IMR-90 (cell line): ENCODE measurements at regions not wholly inside any gene's neighbourhood (a gene's known extent, or its start where the extent isn't known, plus 50 kb on each side); places are given as distances from the start of the nearest gene placed in this dataset.

Experiments
- ATAC-seq: fragments of 200-7000 bp; cut with Tn5 transposase; 2 replicates; pipeline ENCODE4 v1.9.1; 2020; ENCODE audit warnings: low read depth, mild to moderate bottlenecking, moderate library complexity
- BruUV-seq: library from RNA; stranded (reverse); fragments of 400-500 nt; replicated peaks from 2 replicates; lab custom pipeline; 2021; lab: Mats Ljungman, UMichigan
- CTCF ChIA-PET: fragments of 300-600 bp; formaldehyde crosslinking; extraction: SDS; loops from one replicate; lab custom pipeline; 2021; ENCODE audit warnings: antibody characterized with exemption; lab: Yijun Ruan, JAX
- POLR2A ChIA-PET: fragments of 300-600 bp; sonication (Branson Sonifier 250); formaldehyde crosslinking; loops from one replicate; lab custom pipeline; 2022; ENCODE audit warnings: antibody characterized with exemption; ENCODE audit not compliant: unreplicated experiment; lab: Charles Lee
- DNase-seq: peaks from one replicate; pipeline ENCODE4 v3.0.0; 2013
- H2AFZ ChIP-seq: replicated peaks from 2 replicates; pipeline ENCODE3; 2013; ENCODE audit warnings: low read length, mild to moderate bottlenecking; ENCODE audit not compliant: poor library complexity
- H2AK5ac ChIP-seq: 2 replicates; pipeline ENCODE4 v1.6.1; 2013; ENCODE audit warnings: low read depth, low read length, inconsistent platforms
- H2AK9ac ChIP-seq: replicated peaks from 2 replicates; pipeline ENCODE3; 2013; ENCODE audit warnings: mild to moderate bottlenecking, low read depth, low read length, moderate library complexity; ENCODE audit not compliant: poor library complexity
- H2BK120ac ChIP-seq: 2 replicates; pipeline ENCODE4 v1.6.1; 2013; ENCODE audit warnings: low read depth, low read length, inconsistent platforms
- H2BK15ac ChIP-seq: 3 replicates; pipeline ENCODE4 v1.6.1; 2013; ENCODE audit warnings: low read depth, low read length, inconsistent platforms
- H2BK20ac ChIP-seq: 2 replicates; pipeline ENCODE4 v1.6.1; 2013; ENCODE audit warnings: low read depth, mild to moderate bottlenecking, inconsistent platforms, low read length, moderate library complexity
- H2BK5ac ChIP-seq: 2 replicates; pipeline ENCODE4 v1.6.1; 2013; ENCODE audit warnings: mild to moderate bottlenecking, low read depth, low read length, inconsistent platforms; ENCODE audit not compliant: poor library complexity, severe bottlenecking
- H3K14ac ChIP-seq: replicated peaks from 2 replicates; pipeline ENCODE4 v1.6.1; 2013; ENCODE audit warnings: low read depth, low read length, inconsistent platforms
- H3K18ac ChIP-seq: 2 replicates; pipeline ENCODE4 v1.6.1; 2013; ENCODE audit warnings: low read depth, low read length, control low read depth
- H3K23ac ChIP-seq: 2 replicates; pipeline ENCODE4 v1.6.1; 2013; ENCODE audit warnings: low read depth, low read length, inconsistent platforms
- H3K27ac ChIP-seq: 2 replicates; pipeline ENCODE4 v1.5.1; 2013; ENCODE audit warnings: mild to moderate bottlenecking, control low read depth, low read length; ENCODE audit not compliant: insufficient read depth
- H3K27me3 ChIP-seq: 2 replicates; pipeline ENCODE4 v1.6.1; 2013; ENCODE audit warnings: low read length; ENCODE audit not compliant: control insufficient read depth, insufficient read depth
- H3K36me3 ChIP-seq: 2 replicates; pipeline ENCODE4 v1.6.1; 2013; ENCODE audit warnings: low read length, mixed read lengths; ENCODE audit not compliant: control insufficient read depth, insufficient read depth
- H3K4ac ChIP-seq: 2 replicates; pipeline ENCODE4 v1.6.1; 2013; ENCODE audit warnings: low read depth, low read length, inconsistent platforms
- H3K4me1 ChIP-seq: 2 replicates; pipeline ENCODE4 v1.6.1; 2013; ENCODE audit warnings: low read length, mixed read lengths; ENCODE audit not compliant: control insufficient read depth, insufficient read depth
- H3K4me2 ChIP-seq: 2 replicates; pipeline ENCODE4 v1.6.1; 2013; ENCODE audit warnings: low read depth, mild to moderate bottlenecking, control low read depth, low read length, moderate library complexity
- H3K4me3 ChIP-seq: 2 replicates; pipeline ENCODE4 v1.5.1; 2013; ENCODE audit warnings: low read depth, mild to moderate bottlenecking, control low read depth, low read length, moderate library complexity; ENCODE audit not compliant: insufficient read depth
- H3K56ac ChIP-seq: 2 replicates; pipeline ENCODE4 v1.6.1; 2013; ENCODE audit warnings: low read length, inconsistent platforms; ENCODE audit not compliant: insufficient read depth; ENCODE audit errors: extremely low read depth
- H3K79me1 ChIP-seq, 2 experiments: 2 replicates each; pipeline ENCODE4 v1.6.1; 2013; ENCODE audit warnings: low read length in 2 of 2, inconsistent platforms in 1 of 2, low read depth in 1 of 2
- H3K9ac ChIP-seq: 2 replicates; pipeline ENCODE4 v1.6.1; 2013; ENCODE audit warnings: low read depth, low read length, control low read depth
- H3K9me1 ChIP-seq: 2 replicates; pipeline ENCODE4 v1.6.1; 2013; ENCODE audit warnings: low read length, inconsistent platforms; ENCODE audit not compliant: insufficient read depth
- H3K9me3 ChIP-seq: 2 replicates; pipeline ENCODE4 v1.6.1; 2013; ENCODE audit warnings: low read length; ENCODE audit not compliant: control insufficient read depth, insufficient read depth
- H4K20me1 ChIP-seq: 2 replicates; pipeline ENCODE4 v1.6.1; 2013; ENCODE audit warnings: low read length, inconsistent platforms; ENCODE audit not compliant: insufficient read depth
- H4K5ac ChIP-seq: 2 replicates; pipeline ENCODE4 v1.6.1; 2013; ENCODE audit warnings: mild to moderate bottlenecking, low read depth, low read length, control low read depth
- H4K8ac ChIP-seq, 2 experiments: 2 replicates each; pipeline ENCODE4 v1.6.1; 2013; ENCODE audit warnings: low read depth in 2 of 2, low read length in 2 of 2, control low read depth in 1 of 2, inconsistent platforms in 1 of 2
- H4K91ac ChIP-seq: 2 replicates; pipeline ENCODE4 v1.6.1; 2013; ENCODE audit warnings: low read depth, low read length, inconsistent platforms; ENCODE audit not compliant: insufficient read depth
- BHLHE40 ChIP-seq: fragments of 150-350 bp; IDR thresholded peaks from 2 replicates; pipeline ENCODE4 v1.6.1; 2016; ENCODE audit warnings: mild to moderate bottlenecking, low read depth, low read length
- CEBPB ChIP-seq: IDR thresholded peaks from 2 replicates; pipeline ENCODE4 v1.6.1; 2012; ENCODE audit warnings: low read depth, low read length, improper control_type of control experiment
- CHD1 ChIP-seq: IDR thresholded peaks from 2 replicates; pipeline ENCODE4 v1.6.1; 2012; ENCODE audit warnings: low read depth, low read length, improper control_type of control experiment
- CTCF ChIP-seq: conservative IDR thresholded peaks from 2 replicates; pipeline ENCODE4 v1.5.1; 2012; ENCODE audit warnings: mild to moderate bottlenecking, low read depth, low read length, improper control_type of control experiment
- ELK1 ChIP-seq: fragments of 150-350 bp; IDR thresholded peaks from 2 replicates; pipeline ENCODE4 v1.6.1; 2016; ENCODE audit warnings: low read depth, mild to moderate bottlenecking, low read length, moderate library complexity, borderline replicate concordance
- FOS ChIP-seq: fragments of 150-350 bp; IDR thresholded peaks from 2 replicates; pipeline ENCODE4 v1.6.1; 2016; ENCODE audit warnings: low read depth, low read length
- MAFK ChIP-seq: IDR thresholded peaks from 2 replicates; pipeline ENCODE4 v1.6.1; 2012; ENCODE audit warnings: low read depth, low read length, improper control_type of control experiment
- MAZ ChIP-seq: IDR thresholded peaks from 2 replicates; pipeline ENCODE4 v1.6.1; 2012; ENCODE audit warnings: low read depth, mild to moderate bottlenecking, low read length, improper control_type of control experiment, moderate library complexity, borderline replicate concordance
- MXI1 ChIP-seq: IDR thresholded peaks from 2 replicates; pipeline ENCODE4 v1.6.1; 2012; ENCODE audit warnings: low read depth, mild to moderate bottlenecking, low read length, moderate library complexity, borderline replicate concordance
- NFE2L2 ChIP-seq: fragments of 150-350 bp; IDR thresholded peaks from 2 replicates; pipeline ENCODE4 v1.6.1; 2016; ENCODE audit warnings: low read depth, mild to moderate bottlenecking, low read length
- POLR2A ChIP-seq: IDR thresholded peaks from 2 replicates; pipeline ENCODE4 v1.6.1; 2012; ENCODE audit warnings: mild to moderate bottlenecking, low read depth, low read length
- RAD21 ChIP-seq: IDR thresholded peaks from 2 replicates; pipeline ENCODE4 v1.6.1; 2012; ENCODE audit warnings: low read length, improper control_type of control experiment
- RCOR1 ChIP-seq: IDR thresholded peaks from 2 replicates; pipeline ENCODE4 v1.6.1; 2012; ENCODE audit warnings: mild to moderate bottlenecking, low read length, improper control_type of control experiment; ENCODE audit not compliant: insufficient replicate concordance
- RFX5 ChIP-seq: IDR thresholded peaks from 2 replicates; pipeline ENCODE4 v1.8.0; 2012; ENCODE audit warnings: low read depth, mild to moderate bottlenecking, low read length, moderate library complexity
- SMC3 ChIP-seq: fragments of 150-350 bp; IDR thresholded peaks from 2 replicates; pipeline ENCODE4 v1.6.1; 2016; ENCODE audit warnings: low read depth, mild to moderate bottlenecking, antibody characterized with exemption, low read length, moderate library complexity
- USF2 ChIP-seq: fragments of 150-350 bp; IDR thresholded peaks from 2 replicates; pipeline ENCODE4 v1.6.1; 2017; ENCODE audit warnings: mild to moderate bottlenecking, antibody characterized with exemption, low read length, low read depth
- WGBS, 2 experiments: methylation state at CpG; one replicate each; pipeline versions ENCODE4 v1.1.5 to v1.1.7; 2013; ENCODE audit warnings: missing lambda C conversion rate in 2 of 2; ENCODE audit not compliant: insufficient read length in 1 of 2; ENCODE audit errors: extremely low coverage in 2 of 2; 5-methylcytosine and 5-hydroxymethylcytosine counted together
- dilution Hi-C: fragments of 300-500 bp; cut with HindIII; formaldehyde crosslinking; loops from one replicate; pipeline ENCODE4 v1.14.3; 2018; ENCODE audit warnings: low sequenced_read_pairs; ENCODE audit not compliant: unreplicated experiment
- in situ Hi-C: fragments of 300-500 bp; cut with MboI; formaldehyde crosslinking; loops from 3 replicates; pipeline ENCODE4 v1.14.3; 2019; ENCODE audit warnings: low sequenced_read_pairs, inconsistent platforms, mixed read lengths
- intact Hi-C: fragments of 100-400 bp; cut with micrococcal nuclease; formaldehyde crosslinking; loops from 2 replicates; pipeline ENCODE4 v1.10.0; 2022

- Histone ChIP-seq H3K18ac (no peak overlapping the region), H3K36me3 (no peaks in the 10 kb centered on the region), H2AFZ (no peak overlapping the region), H3K4me3 (no peak overlapping the region), H2BK5ac (no peak overlapping the region), H3K9me1 (no peaks in the 10 kb centered on the region), H3K27ac (no peak overlapping the region), H2AK9ac (no peak overlapping the region), H3K9me3 (peaks cover 9% of the 10 kb centered on the region), H3K79me1 (no peaks in the 10 kb centered on the region), H3K23ac (no peak overlapping the region), H4K20me1 (no peaks in the 10 kb centered on the region), H3K4me1 (no peaks in the 10 kb centered on the region), H2BK20ac (no peak overlapping the region), H2AK5ac (no peak overlapping the region), H2BK15ac (no peak overlapping the region), H3K14ac (no peak overlapping the region), H3K56ac (no peak overlapping the region), H3K9ac (no peak overlapping the region), H4K91ac (no peak overlapping the region), H4K5ac (no peak overlapping the region), H4K8ac (no peak overlapping the region), H3K4ac (no peak overlapping the region), H2BK120ac (no peak overlapping the region), H3K27me3 (no peaks in the 10 kb centered on the region), H3K4me2 (no peak overlapping the region)
- ChIA-PET CTCF (no interaction called here), POLR2A (no interaction called here)
- no peak for DNase-seq
- in situ Hi-C loops: no loop called here
- ATAC-seq: no peak
- BruUV-seq: no TSS peak
- intact Hi-C loops: no loop called here
- dilution Hi-C loops: no loop called here
- no CpG with 5 or more reads among the region's 6 CpGs for WGBS, 2 experiments
- TF ChIP-seq CEBPB (no peak), MAFK (no peak), NFE2L2 (no peak), USF2 (no peak), MXI1 (no peak), RFX5 (no peak), BHLHE40 (no peak), CTCF (no peak), ELK1 (no peak), RAD21 (no peak), POLR2A (no peak), CHD1 (no peak), RCOR1 (no peak), MAZ (no peak), FOS (no peak), SMC3 (no peak)
These were observed 78.7 kb downstream of the VCX3A start for GRCh38 chrX:6456196-6456595.
